WTC11 (cell line): ENCODE measurements at regions not wholly inside any gene's neighbourhood (a gene's known extent, or its start where the extent isn't known, plus 50 kb on each side); places are given as distances from the start of the nearest gene placed in this dataset.

ENCODE experiments used
- ATAC-seq: fragments of 200-7000 bp; cut with Tn5 transposase; 2 replicates; pipeline ENCODE4 v1.10.0; 2021; ENCODE audit warnings: mild to moderate bottlenecking, moderate library complexity
- CTCF ChIA-PET: fragments of 300-600 bp; sonication (Branson Sonifier 250); formaldehyde crosslinking; loops from one replicate; lab custom pipeline; 2021; ENCODE audit warnings: antibody characterized with exemption; lab: Charles Lee
- POLR2A ChIA-PET: fragments of 350-600 bp; sonication (Branson Sonifier 250); formaldehyde crosslinking; loops from one replicate; lab custom pipeline; 2021; ENCODE audit warnings: antibody characterized with exemption; lab: Charles Lee
- DNase-seq: peaks from one replicate; pipeline ENCODE4 v3.0.0; 2021; ENCODE audit warnings: low spot score
- H3K27ac Mint-ChIP-seq: 2 replicates; pipeline ENCODE4 v1.8.0; 2021; ENCODE audit warnings: mixed read lengths
- H3K27me3 Mint-ChIP-seq: 2 replicates; pipeline ENCODE4 v1.8.0; 2021; ENCODE audit warnings: low read depth, mild to moderate bottlenecking, moderate library complexity, mixed read lengths
- H3K36me3 Mint-ChIP-seq: 2 replicates; pipeline ENCODE4 v1.8.0; 2021; ENCODE audit warnings: mixed read lengths
- H3K4me1 Mint-ChIP-seq: 2 replicates; pipeline ENCODE4 v1.8.0; 2022; ENCODE audit warnings: mixed read lengths
- H3K4me3 Mint-ChIP-seq: 2 replicates; pipeline ENCODE4 v1.8.0; 2021; ENCODE audit warnings: mild to moderate bottlenecking, moderate library complexity, mixed read lengths
- H3K9me3 Mint-ChIP-seq: 2 replicates; pipeline ENCODE4 v1.8.0; 2021; ENCODE audit warnings: mixed read lengths
- AFF4 ChIP-seq: sonication (generic); formaldehyde crosslinking; IDR thresholded peaks from 2 replicates; pipeline ENCODE4 v1.8.1; 2023; ENCODE audit warnings: mild to moderate bottlenecking, missing genetic modification reagents, borderline replicate concordance
- CREM ChIP-seq: sonication (generic); formaldehyde crosslinking; IDR thresholded peaks from 2 replicates; pipeline ENCODE4 v1.8.1; 2022; ENCODE audit warnings: mild to moderate bottlenecking, missing genetic modification reagents, moderate library complexity
- CTCF ChIP-seq: fragments of 200-600 bp; IDR thresholded peaks from 2 replicates; pipeline ENCODE4 v1.8.0; 2022; ENCODE audit warnings: antibody characterized with exemption
- ETV6 ChIP-seq: sonication (generic); formaldehyde crosslinking; IDR thresholded peaks from 2 replicates; pipeline ENCODE4 v1.8.1; 2022; ENCODE audit warnings: mild to moderate bottlenecking, missing genetic modification reagents
- FOXJ3 ChIP-seq: sonication (generic); formaldehyde crosslinking; IDR thresholded peaks from 2 replicates; pipeline ENCODE4 v1.9.0; 2021; ENCODE audit warnings: missing genetic modification reagents, mild to moderate bottlenecking, borderline replicate concordance
- GABPB1 ChIP-seq: sonication (generic); formaldehyde crosslinking; IDR thresholded peaks from 2 replicates; pipeline ENCODE4 v1.8.1; 2023; ENCODE audit warnings: mild to moderate bottlenecking, missing genetic modification reagents
- GRHL2 ChIP-seq: fragments of 250-450 bp; sonication (Bioruptor Pico); IDR thresholded peaks from 2 replicates; pipeline ENCODE4 v1.8.0; 2022; ENCODE audit warnings: mild to moderate bottlenecking, moderate library complexity; ENCODE audit not compliant: insufficient replicate concordance, severe bottlenecking
- GTF2I ChIP-seq: fragments of 250-450 bp; sonication (Bioruptor Pico); conservative IDR thresholded peaks from 2 replicates; pipeline ENCODE4 v1.4.0; 2021; ENCODE audit warnings: mild to moderate bottlenecking
- HMGA2 ChIP-seq: fragments of 250-450 bp; sonication (Bioruptor Pico); IDR thresholded peaks from 2 replicates; pipeline ENCODE4 v1.4.0; 2021; ENCODE audit warnings: mild to moderate bottlenecking, moderate library complexity
- JAZF1 ChIP-seq: fragments of 250-450 bp; sonication (Bioruptor Pico); IDR thresholded peaks from 2 replicates; pipeline ENCODE4 v1.9.0; 2021; ENCODE audit warnings: moderate library complexity, mild to moderate bottlenecking, inconsistent platforms
- MYBL2 ChIP-seq: sonication (generic); formaldehyde crosslinking; IDR thresholded peaks from 2 replicates; pipeline ENCODE4 v1.8.1; 2023; ENCODE audit warnings: mild to moderate bottlenecking, moderate library complexity, missing genetic modification reagents
- NFATC4 ChIP-seq: fragments of 250-450 bp; sonication (Bioruptor Pico); IDR thresholded peaks from 2 replicates; pipeline ENCODE4 v1.9.0; 2021; ENCODE audit warnings: mild to moderate bottlenecking
- NFE2L1 ChIP-seq: sonication (generic); formaldehyde crosslinking; IDR thresholded peaks from 2 replicates; pipeline ENCODE4 v1.8.1; 2023; ENCODE audit warnings: missing genetic modification reagents
- PREB ChIP-seq: sonication (generic); formaldehyde crosslinking; IDR thresholded peaks from 2 replicates; pipeline ENCODE4 v1.8.1; 2022; ENCODE audit warnings: mild to moderate bottlenecking, missing genetic modification reagents, moderate library complexity, borderline replicate concordance
- RORB ChIP-seq: fragments of 250-450 bp; sonication (Bioruptor Pico); IDR thresholded peaks from 2 replicates; pipeline ENCODE4 v1.9.0; 2021; ENCODE audit warnings: mild to moderate bottlenecking
- SMAD4 ChIP-seq: sonication (generic); formaldehyde crosslinking; IDR thresholded peaks from 2 replicates; pipeline ENCODE4 v1.8.0; 2022; ENCODE audit warnings: mild to moderate bottlenecking, missing genetic modification reagents
- TEAD4 ChIP-seq: sonication (generic); formaldehyde crosslinking; IDR thresholded peaks from 2 replicates; pipeline ENCODE4 v1.8.0; 2022; ENCODE audit warnings: mild to moderate bottlenecking, missing genetic modification reagents
- USF1 ChIP-seq: sonication (generic); formaldehyde crosslinking; IDR thresholded peaks from 2 replicates; pipeline ENCODE4 v1.8.0; 2022; ENCODE audit warnings: mild to moderate bottlenecking, missing genetic modification reagents
- TF ChIP-seq, protein P1 (sequence below): sonication (generic); formaldehyde crosslinking; IDR thresholded peaks from 2 replicates; pipeline ENCODE4 v1.8.1; 2022; ENCODE audit warnings: low read depth, mild to moderate bottlenecking, moderate library complexity, missing genetic modification reagents, borderline replicate concordance
- TF ChIP-seq, protein P2 (sequence below): sonication (generic); formaldehyde crosslinking; IDR thresholded peaks from 2 replicates; pipeline ENCODE4 v1.8.1; 2023; ENCODE audit warnings: mild to moderate bottlenecking, missing genetic modification reagents, moderate library complexity

GRCh38 chr11:15884141-15884540, 472.2 kb downstream of the SOX6 start:
- Mint-ChIP-seq H3K27me3 (no peaks in the 10 kb centered on the region), H3K27ac (no peak overlapping the region), H3K9me3 (peaks cover 3% of the 10 kb centered on the region; the same call in 1 of the 2 replicates), H3K4me3 (no peak overlapping the region), H3K4me1 (no peaks in the 10 kb centered on the region; the same call in 1 of the 2 replicates), H3K36me3 (no peaks in the 10 kb centered on the region)
- ChIA-PET POLR2A (no interaction called here), CTCF (no interaction called here)
- no peak for ATAC-seq
- no peak for DNase-seq
- no peak for TF ChIP-seq CREM (CRISPR knock-in tag)
- no peak for TF ChIP-seq TEAD4 (CRISPR knock-in tag)
- TF ChIP-seq PREB (CRISPR knock-in tag): no peak
- no peak for TF ChIP-seq GRHL2
- no peak for TF ChIP-seq GTF2I (CRISPR knock-in tag)
- no peak for TF ChIP-seq NFATC4
- TF ChIP-seq HMGA2: no peak

- ChIA-PET CTCF (no interaction called here), POLR2A (no interaction called here)
- TF ChIP-seq MYBL2 (CRISPR knock-in tag): no peak
- no peak for TF ChIP-seq ETV6 (CRISPR knock-in tag)
- no peak for TF ChIP-seq JAZF1
- TF ChIP-seq, protein P1, sequence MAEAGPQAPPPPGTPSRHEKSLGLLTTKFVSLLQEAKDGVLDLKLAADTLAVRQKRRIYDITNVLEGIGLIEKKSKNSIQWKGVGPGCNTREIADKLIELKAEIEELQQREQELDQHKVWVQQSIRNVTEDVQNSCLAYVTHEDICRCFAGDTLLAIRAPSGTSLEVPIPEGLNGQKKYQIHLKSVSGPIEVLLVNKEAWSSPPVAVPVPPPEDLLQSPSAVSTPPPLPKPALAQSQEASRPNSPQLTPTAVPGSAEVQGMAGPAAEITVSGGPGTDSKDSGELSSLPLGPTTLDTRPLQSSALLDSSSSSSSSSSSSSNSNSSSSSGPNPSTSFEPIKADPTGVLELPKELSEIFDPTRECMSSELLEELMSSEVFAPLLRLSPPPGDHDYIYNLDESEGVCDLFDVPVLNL: no peak
- no peak for TF ChIP-seq NFE2L1 (CRISPR knock-in tag)
- DNase-seq (no peak), ATAC-seq (no peak; the same call in 1 of the 2 replicates)
- Mint-ChIP-seq H3K27ac (no peak overlapping the region), H3K36me3 (no peaks in the 10 kb centered on the region), H3K9me3 (no peaks in the 10 kb centered on the region), H3K27me3 (no peaks in the 10 kb centered on the region), H3K4me3 (no peak overlapping the region), H3K4me1 (no peaks in the 10 kb centered on the region; the same call in 1 of the 2 replicates)
Observed at GRCh38 chr11:15884777-15885540, 471.4 kb downstream of the SOX6 start.

DNA sequence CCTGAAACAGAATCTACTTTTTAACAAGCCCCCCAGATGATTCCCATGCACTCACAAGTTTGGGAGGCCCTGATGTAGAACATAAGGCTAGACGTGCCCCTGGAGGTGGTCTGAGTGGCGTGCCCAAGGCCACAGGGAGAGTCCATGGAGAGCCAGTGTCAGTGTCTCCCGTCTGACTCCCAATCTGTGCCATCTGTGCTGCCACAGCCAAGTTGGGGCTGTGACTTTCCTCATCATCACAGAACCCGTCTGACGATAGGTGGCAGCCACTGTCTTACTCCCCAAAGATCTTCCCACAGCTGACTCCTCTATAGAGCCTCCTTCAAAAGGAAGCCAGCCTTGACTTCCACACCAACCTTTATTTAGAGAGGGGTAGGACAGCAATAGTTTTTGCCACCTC, 470.5 kb downstream of the SOX6 start:
- Mint-ChIP-seq H3K4me3 (no peak overlapping the region), H3K4me1 (peaks cover 2% of the 10 kb centered on the region; the same call in 1 of the 2 replicates), H3K9me3 (no peaks in the 10 kb centered on the region), H3K27me3 (no peaks in the 10 kb centered on the region), H3K27ac (no peak overlapping the region), H3K36me3 (no peaks in the 10 kb centered on the region)
- CTCF ChIA-PET: no interaction called here
- no peak for DNase-seq
- TF ChIP-seq, protein P2, sequence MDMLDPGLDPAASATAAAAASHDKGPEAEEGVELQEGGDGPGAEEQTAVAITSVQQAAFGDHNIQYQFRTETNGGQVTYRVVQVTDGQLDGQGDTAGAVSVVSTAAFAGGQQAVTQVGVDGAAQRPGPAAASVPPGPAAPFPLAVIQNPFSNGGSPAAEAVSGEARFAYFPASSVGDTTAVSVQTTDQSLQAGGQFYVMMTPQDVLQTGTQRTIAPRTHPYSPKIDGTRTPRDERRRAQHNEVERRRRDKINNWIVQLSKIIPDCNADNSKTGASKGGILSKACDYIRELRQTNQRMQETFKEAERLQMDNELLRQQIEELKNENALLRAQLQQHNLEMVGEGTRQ (CRISPR knock-in tag): no peak
- TF ChIP-seq AFF4 (CRISPR knock-in tag) (no peak), ETV6 (CRISPR knock-in tag) (no peak), USF1 (CRISPR knock-in tag) (no peak), FOXJ3 (CRISPR knock-in tag) (no peak), CTCF (no peak), GABPB1 (CRISPR knock-in tag) (no peak), RORB (CRISPR knock-in tag) (no peak), SMAD4 (CRISPR knock-in tag) (no peak)
- TF ChIP-seq, all 79 proteins: peak for 0
- ATAC-seq: no peak
- POLR2A ChIA-PET: no interaction called here
